GM18858 (cell line): ENCODE measurements at regions not wholly inside any gene's neighbourhood (a gene's known extent, or its start where the extent isn't known, plus 50 kb on each side); places are given as distances from the start of the nearest gene placed in this dataset.

ENCODE experiments used
- ATAC-seq: cut with Tn5 transposase; IDR thresholded peaks from one replicate; pipeline ENCODE4 v1.9.1; 2021; ENCODE audit not compliant: unreplicated experiment

DNA sequence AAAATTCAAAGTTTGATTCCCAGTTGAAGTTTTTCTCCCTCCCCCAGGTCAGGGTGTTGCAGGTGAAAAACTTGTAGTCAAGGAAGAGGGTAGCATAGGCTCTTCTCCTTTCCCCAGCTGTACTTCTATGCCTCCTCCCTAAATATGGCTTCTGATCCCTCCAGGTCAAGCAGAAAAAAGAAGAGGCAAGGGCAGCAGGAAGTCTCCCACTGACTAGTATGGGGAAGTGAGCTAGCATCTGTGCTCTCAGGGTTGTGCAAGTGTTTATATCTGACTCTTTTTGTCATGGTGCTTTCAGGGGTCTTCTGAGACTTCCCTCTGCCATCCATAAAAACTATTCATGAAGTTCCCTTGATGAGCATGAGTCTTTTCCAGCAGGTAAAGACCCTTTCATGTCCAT lies 76.0 kb downstream of the ATPSCKMT start:
- ATAC-seq = no peak

- no peak for ATAC-seq
Observed at GRCh38 chr5:10172247-10172646, 77.4 kb downstream of the ATPSCKMT start.

DNA sequence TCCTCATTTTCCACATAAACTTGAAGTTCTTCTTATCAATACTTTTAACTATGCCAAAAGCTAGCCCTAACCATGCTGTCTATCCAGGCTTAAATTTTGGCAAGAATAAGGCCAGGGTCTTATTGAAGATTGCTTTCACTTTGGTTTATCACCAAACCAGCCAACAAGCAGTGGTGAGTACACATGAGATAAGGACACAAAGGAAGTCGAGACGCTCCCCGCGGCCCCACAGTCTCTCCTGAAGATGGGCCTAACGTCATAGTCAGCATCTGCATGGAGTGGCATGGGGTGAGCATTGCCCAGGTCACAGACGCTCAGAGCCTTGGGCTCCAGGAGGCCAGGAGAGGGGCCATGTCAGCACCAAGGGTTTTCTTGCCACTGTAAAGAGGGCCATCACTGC lies 80.3 kb downstream of the ATPSCKMT start:
- no peak for ATAC-seq

DNA sequence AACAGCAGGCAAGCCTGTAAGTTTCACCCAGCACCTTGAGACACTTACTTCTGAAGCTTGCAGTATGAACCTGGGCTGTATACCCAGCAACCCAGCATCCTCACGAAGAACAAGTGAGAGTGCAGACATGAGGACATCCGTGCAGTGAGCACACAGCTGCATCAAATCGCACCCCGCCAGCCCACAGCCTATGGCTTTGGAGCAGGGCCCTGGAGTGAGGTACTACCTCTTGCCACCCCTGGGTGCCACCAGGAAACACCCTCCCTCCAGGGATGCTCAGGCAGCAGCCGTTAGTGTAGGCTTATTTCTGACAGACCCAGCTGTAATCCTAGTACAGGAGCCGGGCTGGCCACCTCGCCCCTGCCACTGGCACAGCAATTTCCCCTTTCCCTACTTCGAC lies 81.4 kb downstream of the ATPSCKMT start:
- ATAC-seq = no peak

DNA sequence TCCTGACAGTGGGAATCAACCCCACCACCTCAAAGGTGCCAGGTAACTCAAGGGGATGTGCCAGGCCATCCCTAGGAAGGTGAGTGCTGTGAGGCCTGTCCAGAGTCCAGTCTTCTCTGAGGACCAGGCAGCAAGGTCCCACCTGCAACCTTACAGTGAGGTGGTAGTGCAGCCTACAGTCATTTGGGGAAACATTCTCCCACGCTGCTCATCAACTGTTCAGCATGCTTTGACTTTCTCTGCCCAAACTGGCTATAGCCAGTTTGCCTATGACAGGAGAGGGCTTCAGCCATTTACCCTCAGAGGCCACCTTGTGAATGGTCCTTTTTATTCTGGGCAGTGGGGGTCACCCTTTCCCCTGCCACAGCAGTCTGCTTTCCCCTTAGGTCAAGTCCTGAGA lies 81.9 kb downstream of the ATPSCKMT start:
- ATAC-seq = no peak

DNA sequence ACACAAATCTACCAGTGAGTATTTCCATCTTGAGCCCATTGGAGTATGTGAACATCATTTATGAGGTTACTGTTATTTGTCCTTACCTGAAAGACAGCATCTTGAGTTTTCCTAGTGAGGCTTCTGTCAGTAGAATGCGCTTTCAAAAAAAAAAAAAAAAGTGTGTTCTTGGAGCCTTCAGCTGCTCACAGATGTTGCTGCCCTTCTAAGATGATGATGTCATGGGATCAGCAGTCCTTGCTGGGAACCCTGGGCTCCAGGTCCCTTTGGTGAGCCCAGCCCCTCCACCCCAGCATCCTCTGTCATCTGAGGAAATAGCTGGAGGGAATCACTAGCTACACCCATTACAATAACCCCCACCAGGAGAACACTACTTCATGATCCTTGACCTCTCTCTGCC lies 83.3 kb downstream of the ATPSCKMT start:
- no peak for ATAC-seq

GRCh38 chr5:10162468-10162867 lies 87.2 kb downstream of the ATPSCKMT start:
- ATAC-seq = no peak

DNA sequence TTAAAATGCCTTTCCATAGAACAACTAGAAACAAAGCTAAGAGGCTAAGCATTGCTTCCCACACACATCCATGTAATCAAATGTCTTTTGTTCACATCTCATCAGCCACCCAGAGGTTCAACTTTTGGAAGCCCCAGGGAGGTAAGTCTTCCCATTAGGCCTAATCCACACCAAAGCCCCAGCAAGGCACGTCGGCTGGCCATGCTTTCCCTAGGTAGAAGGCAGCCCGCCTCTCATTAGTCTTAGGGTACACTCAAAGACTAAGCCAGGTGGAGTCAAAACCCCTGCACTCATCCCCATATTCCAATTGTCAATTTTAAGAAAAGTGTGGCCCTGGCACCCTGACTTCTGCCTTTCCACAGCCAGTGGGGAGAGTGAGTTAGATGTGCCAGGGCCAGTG lies 87.9 kb downstream of the ATPSCKMT start:
- ATAC-seq = no peak

- no peak for ATAC-seq
Observed at GRCh38 chr5:10160241-10160640, 89.4 kb downstream of the ATPSCKMT start.

- no peak for ATAC-seq
Observed at GRCh38 chr5:10158886-10159285, 90.8 kb downstream of the ATPSCKMT start.

DNA sequence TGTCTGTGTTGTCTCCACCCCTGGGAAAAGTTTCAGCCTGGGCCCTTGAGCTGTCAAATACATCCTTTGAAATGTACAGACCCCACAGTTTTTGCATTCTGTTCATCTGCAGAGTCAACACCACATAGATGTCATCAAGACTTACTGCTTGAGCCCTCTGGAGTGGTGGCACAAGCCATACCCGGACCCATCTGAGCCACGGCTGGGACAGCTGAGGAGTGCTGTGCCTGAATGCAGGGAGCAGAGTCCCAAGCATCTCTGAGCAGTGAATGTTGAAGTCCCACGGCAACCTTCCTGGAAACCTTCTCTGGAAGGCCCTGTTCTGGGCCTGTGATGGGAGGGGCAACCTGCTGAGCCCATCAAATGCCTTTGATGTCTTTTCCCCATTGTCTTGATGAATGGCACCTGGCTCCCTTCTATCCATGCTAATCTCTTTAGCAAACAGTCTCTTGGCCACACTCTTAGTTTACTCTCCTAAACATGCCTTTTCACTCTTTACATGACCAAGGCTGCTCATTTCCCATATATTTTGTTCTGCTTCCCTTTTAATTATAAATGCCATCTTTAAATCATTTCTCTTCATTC lies 92.5 kb downstream of the ATPSCKMT start:
- ATAC-seq = no peak

GRCh38 chr5:10155897-10156667 lies 93.6 kb downstream of the ATPSCKMT start:
- ATAC-seq = no peak

GRCh38 chr5:10153808-10154537 lies 95.7 kb downstream of the ATPSCKMT start:
- no peak for ATAC-seq

DNA sequence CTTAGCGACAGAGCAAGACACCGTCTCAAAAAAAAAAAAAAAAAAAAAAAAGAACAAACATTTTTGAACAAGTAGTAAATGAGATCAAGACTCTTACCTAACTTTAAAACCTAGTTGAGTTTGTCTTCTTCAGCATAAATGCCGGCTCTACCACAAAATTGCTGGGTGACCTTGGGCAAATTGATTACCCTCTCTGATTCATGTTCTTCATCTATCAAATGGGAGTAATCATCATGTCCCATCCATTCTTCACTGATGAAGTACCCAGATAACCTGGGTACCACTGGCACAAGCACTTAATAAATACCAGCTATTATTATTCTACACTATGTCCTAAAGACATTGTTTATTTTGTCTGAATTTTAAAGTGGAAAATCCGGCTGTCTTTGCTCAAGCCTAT lies 96.3 kb downstream of the ATPSCKMT start:
- no peak for ATAC-seq

GRCh38 chr5:10151656-10152055 lies 98.0 kb downstream of the ATPSCKMT start:
- no peak for ATAC-seq

- no peak for ATAC-seq
Observed at GRCh38 chr5:10149911-10150310, 99.8 kb downstream of the ATPSCKMT start.

DNA sequence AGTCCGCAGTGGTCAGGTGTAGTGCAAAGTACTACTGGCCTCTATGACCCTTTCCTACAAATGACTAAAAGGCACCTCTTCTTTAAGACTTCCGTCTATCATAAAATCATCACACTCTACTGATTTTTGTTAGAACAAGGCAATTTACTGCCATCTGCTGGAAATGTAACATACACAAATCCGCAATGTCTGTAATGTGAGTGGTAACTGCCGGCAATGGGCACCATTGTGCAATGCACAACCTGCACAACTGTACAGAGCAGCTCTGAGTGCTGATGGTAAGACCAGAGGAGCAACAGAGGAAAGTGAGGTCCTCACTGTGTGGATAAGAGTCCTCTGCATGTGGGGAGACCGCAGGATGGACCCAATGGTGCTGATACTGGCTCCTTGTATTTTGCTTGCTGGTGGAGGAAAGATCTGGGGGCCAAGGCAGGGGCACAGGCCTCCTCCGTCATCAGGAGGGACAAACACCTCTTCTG lies 103.7 kb downstream of the ATPSCKMT start:
- no peak for ATAC-seq

- ATAC-seq = no peak
Observed at GRCh38 chr5:10144040-10144439, 105.6 kb downstream of the ATPSCKMT start.

DNA sequence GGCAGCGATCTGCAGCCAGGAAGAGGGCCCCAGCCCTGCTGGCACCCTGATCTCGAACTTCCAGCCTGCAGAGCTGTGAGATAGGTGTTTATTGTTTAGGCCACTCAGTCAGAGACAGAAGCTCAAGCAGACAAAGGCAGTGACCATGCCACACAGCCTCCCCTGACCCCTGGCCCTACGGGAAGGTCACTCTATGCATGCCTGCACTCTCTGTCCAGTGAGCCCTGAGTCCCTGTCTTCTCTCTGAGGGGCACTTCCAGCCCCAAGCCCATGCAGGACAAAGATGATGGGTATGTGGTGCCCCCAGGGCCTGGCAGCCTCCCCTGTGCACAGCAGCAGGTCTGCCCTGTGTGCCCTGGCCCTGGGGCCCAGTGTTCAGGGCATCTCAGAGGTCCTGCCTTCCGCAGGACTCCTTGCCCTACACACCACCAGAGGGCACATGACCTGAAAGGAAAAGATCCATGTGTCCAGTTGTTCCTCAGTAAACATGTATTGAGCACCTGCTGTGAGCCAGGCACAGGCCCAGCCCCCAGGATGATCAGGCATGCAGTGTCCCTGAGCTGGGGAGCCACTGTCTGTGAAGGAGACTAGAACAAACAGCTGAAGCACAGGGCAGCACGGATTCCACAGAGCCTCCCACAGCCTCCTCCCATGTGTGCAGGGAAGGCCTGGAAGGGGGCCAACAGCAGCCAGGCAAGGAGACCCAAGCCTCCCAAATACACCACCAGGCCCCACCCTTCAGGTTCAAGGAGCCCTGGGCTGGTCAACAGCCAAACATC lies 109.3 kb downstream of the ATPSCKMT start:
- ATAC-seq = no peak

DNA sequence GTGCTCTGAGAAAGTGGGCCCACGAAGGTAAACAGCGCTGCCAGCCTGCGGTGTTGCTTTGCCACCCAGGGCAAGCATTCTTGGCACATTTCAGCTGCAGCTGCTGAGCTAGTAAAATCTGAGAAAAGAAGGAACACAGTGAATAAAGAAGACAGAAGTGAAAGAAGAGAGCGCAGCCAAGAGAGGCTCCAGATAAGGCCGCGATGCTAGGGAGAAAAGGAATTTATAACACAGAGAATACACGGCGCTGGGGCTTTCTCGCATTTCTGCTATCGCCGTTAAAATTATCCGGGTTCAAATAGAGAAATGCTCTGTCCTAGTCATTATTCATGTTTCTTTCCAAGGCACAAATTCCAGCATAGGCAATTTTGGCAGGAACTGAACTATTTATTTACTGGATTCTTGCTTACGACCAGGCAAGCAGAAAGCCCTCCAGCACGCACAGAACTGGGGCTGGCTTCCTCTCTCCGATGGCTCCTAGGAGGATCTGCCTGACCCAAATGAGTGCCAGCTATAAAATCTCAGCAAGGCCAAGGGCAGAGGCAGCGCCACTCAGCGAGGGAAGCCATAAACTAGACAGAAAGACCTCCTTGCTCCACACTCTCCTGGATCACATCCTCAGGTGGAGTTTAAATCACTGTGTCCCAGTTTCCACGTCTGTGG lies 111.2 kb downstream of the ATPSCKMT start:
- no peak for ATAC-seq

GRCh38 chr5:10133830-10134229 lies 115.9 kb downstream of the ATPSCKMT start:
- ATAC-seq = no peak
